Osteocyte (in vitro differentiated cells): ENCODE measurements at regions not wholly inside any gene's neighbourhood (a gene's known extent, or its start where the extent isn't known, plus 50 kb on each side); places are given as distances from the start of the nearest gene placed in this dataset.

Experiments
- DNase-seq: peaks from one replicate; pipeline ENCODE4 v3.0.0; 2021; ENCODE audit warnings: mixed read lengths; ENCODE audit not compliant: unreplicated experiment; ENCODE audit errors: extremely low spot score
- H3K27ac Mint-ChIP-seq: one replicate; pipeline ENCODE4 v1.8.0; 2021; ENCODE audit warnings: mild to moderate bottlenecking, mixed read lengths; ENCODE audit not compliant: unreplicated experiment
- H3K27me3 Mint-ChIP-seq: one replicate; pipeline ENCODE4 v1.8.0; 2021; ENCODE audit warnings: mixed read lengths; ENCODE audit not compliant: unreplicated experiment
- H3K36me3 Mint-ChIP-seq: one replicate; pipeline ENCODE4 v1.8.0; 2021; ENCODE audit warnings: mixed read lengths; ENCODE audit not compliant: unreplicated experiment
- H3K4me1 Mint-ChIP-seq: one replicate; pipeline ENCODE4 v1.8.0; 2021; ENCODE audit warnings: mixed read lengths; ENCODE audit not compliant: unreplicated experiment
- H3K4me3 Mint-ChIP-seq: one replicate; pipeline ENCODE4 v1.8.0; 2021; ENCODE audit warnings: mild to moderate bottlenecking, moderate library complexity, mixed read lengths; ENCODE audit not compliant: unreplicated experiment
- H3K9me3 Mint-ChIP-seq: one replicate; pipeline ENCODE4 v1.8.0; 2021; ENCODE audit warnings: mixed read lengths; ENCODE audit not compliant: unreplicated experiment
- CTCF ChIP-seq: fragments of 200-600 bp; sonication (generic); IDR thresholded peaks from 2 replicates; pipeline ENCODE4 v1.5.0; 2021; ENCODE audit warnings: antibody characterized with exemption, mild to moderate bottlenecking, moderate library complexity

- DNase-seq = no peak
- H3K4me3 Mint-ChIP-seq = no peak overlapping the region
- no peak for TF ChIP-seq CTCF
- H3K4me1 Mint-ChIP-seq = no peaks in the 10 kb centered on the region
- peaks cover 3% of the 10 kb centered on the region for H3K9me3 Mint-ChIP-seq
- H3K27me3 Mint-ChIP-seq = no peaks in the 10 kb centered on the region
- H3K36me3 Mint-ChIP-seq = no peaks in the 10 kb centered on the region
- no peak overlapping the region for H3K27ac Mint-ChIP-seq
These were observed 67.6 kb upstream of the GPR101 start for GRCh38 chrX:137101273-137101990.
